GM18499 (cell line): ENCODE measurements at regions not wholly inside any gene's neighbourhood (a gene's known extent, or its start where the extent isn't known, plus 50 kb on each side); places are given as distances from the start of the nearest gene placed in this dataset.
"Not testable (repeated sequence)": the region's sequence is repeated elsewhere in the genome, so short reads cannot be mapped to it uniquely, and the experiment has no call there.

Source experiments
- ATAC-seq: cut with Tn5 transposase; IDR thresholded peaks from one replicate; pipeline ENCODE4 v1.9.1; 2021; ENCODE audit warnings: moderate number of reproducible peaks; ENCODE audit not compliant: insufficient read depth, unreplicated experiment

DNA sequence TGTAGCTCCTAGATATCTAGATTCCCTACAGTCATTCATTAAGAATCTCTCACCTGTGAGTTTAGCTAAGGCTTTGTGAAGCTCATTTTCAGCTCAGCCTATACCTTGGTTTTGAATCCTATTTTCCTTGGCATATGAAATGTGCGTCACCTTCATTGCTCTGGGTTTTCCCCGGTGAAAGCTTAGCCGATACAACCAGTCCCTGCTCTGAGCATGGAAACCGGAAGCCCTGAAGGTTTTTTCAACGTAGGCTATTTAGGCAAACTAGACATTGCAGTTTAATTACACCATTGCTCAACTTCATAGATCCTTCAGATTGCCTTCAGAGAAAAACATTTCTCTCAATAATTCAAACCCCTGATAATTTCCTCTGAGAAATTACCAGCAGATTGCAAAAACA lies 206.8 kb upstream of the TPRG1 start:
- no peak for ATAC-seq

DNA sequence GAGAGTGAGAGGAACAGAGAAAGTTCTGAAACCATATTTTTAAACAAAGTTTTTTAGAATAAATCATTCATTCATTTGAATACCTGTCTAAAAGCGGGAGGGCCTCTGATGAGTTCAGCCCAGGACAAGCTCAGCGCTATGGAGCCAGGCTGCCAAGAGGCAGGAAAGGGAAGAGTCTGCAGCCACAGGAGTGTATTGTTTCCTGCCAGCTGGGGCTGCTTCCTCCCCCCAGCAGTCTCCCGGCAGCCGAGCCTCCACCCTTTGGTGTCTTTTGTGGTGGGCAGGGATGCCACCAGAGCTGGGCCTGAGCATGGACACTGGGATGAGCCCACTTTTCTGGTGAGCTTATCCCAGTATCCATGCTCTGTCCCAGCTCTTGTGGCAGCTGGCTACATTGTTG lies 199.5 kb upstream of the TPRG1 start:
- ATAC-seq = no peak

DNA sequence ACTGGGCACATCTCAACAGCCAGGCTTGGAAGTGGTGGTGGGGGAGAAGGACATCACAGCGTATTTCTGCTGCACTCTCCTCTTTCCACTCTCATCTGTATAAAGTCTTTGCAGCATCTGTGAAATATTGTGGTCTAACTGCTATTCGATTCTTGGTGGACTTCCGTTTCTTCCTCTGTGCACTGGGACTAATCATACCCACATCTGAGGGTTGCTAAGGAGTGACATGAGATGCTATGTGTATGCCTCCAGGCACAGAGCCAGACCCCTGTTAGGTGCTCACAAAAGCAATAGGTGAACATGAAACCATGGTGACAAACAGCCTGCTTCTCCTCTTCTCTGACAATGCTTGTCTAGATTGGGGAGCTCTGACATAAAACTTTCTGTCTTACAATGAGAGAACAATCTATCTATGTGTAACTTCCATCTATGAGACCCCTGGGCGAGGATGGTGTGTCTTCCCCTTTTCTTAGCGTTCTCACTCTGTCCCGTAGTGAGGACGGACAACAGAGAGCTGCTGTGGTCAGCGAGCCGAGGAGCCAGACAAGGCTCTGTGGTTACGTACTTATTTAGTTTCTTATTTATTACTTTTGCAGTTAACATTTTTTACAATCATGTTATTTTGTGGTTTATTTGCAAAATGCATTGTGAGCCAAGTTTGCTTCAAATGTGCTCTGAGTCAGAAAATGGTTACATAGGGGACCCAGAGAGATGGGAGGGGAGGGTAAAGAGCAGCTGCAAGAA lies 196.7 kb upstream of the TPRG1 start:
- ATAC-seq = no peak

DNA sequence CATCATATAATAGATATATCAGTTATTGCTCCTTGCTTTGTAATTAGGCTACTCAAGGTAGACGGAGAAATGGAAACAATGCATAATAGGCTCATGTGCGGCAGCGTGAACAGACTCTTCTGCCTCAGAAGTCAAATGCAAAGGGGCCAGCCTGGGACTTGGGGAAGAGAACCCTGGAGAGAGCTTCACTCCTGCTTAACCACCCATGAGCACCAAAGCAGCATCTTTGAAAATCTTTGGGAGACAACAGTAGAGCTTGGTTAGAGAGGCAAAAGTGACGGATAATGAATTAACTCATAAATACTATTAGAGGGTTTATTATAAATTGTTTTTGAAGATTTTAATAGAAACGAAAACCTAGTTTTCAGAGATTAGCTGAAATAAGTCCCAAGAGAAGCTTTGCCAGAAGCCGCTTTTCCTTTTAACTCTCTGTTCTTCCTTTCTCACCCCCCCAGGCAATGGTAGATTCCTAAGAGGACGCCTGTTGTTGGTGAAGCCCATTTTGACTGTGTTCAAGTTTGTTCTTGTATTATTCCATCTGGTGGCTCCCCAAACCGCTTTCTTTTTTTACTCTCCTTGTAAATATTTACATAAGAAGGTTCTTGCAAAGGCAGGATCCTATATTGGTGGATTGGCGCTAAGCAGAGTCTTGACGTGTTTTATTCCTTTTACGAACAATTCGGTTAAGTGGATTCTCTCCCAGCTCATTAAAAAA lies 196.0 kb upstream of the TPRG1 start:
- ATAC-seq = no peak

- ATAC-seq = no peak
These were observed 195.4 kb upstream of the TPRG1 start for GRCh38 chr3:188976407-188976806.

GRCh38 chr3:188978421-188979171 lies 193.2 kb upstream of the TPRG1 start:
- ATAC-seq = no peak

- no peak for ATAC-seq
These were observed 192.5 kb upstream of the TPRG1 start for GRCh38 chr3:188979248-188979647.

- ATAC-seq = no peak
These were observed 192.0 kb upstream of the TPRG1 start for GRCh38 chr3:188979669-188980310.

DNA sequence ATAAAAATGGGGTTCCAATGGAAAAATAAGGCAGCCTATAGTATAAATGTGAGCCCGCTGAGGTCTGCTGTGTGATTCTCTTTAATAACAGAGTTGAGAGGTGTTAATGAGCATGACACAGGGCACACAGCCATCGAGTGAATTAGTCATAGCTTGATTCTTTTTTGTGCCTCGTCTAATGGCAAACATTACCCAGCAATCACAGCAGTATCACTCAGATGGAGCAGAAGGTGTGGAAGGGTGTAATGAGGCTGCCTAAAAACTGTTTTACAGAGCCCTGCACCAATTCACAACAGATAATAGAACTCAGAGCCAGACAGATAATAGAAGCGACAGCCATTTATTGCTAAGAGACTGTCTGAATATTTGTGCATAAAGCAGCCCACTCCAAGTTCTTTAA lies 178.6 kb upstream of the TPRG1 start:
- ATAC-seq = no peak

- ATAC-seq = no peak
These were observed 170.2 kb upstream of the TPRG1 start for GRCh38 chr3:189001559-189001958.

DNA sequence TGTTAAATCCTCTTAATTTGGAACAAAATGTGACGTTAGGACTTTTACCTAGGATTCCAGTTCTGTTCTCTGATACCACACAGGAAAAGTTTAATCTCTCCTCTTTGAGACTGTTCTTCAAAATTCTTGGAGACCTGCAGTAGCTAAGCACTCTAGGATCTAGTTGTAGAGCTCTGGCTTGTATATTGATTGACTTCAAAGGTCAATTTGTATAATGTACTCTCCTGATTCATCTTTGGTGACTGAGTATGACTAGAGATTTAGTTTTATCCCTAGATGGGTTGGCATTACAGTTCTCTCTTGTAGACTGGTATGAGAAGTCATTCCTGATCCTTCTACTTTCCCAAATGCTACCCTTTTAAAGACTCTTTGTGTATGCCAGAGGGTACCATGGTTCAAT lies 168.4 kb upstream of the TPRG1 start:
- no peak for ATAC-seq

DNA sequence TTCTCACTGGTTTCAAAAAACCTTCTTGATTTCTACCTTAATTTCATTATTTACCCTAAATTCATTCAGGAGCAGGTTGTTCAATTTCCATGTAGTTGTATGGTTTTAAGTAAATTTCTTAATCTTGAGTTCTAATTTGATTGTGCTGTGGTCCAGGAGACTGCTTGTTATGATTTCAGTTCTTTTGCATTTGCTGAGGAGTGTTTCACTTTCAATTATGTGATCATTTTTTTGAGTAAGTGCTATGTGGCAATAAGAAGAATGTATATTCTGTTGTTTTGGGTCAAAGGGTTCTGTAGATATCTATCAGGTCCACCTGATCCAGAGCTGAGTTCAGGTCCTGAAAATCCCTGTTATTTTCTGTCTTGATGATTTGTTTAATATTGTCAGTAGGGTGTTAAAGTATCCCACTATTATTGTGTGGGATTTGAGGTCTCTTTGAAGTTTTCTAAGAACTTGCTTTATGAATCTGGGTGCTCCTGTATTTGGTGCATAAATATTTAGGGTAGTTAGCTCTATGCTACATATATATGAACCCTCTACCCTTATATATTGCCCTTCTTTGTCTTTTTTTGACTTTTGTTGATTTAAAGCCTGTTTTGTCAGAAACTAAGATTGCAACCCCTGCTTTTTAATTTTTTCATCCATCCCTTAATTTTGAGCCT lies 158.4 kb upstream of the TPRG1 start:
- no peak for ATAC-seq

DNA sequence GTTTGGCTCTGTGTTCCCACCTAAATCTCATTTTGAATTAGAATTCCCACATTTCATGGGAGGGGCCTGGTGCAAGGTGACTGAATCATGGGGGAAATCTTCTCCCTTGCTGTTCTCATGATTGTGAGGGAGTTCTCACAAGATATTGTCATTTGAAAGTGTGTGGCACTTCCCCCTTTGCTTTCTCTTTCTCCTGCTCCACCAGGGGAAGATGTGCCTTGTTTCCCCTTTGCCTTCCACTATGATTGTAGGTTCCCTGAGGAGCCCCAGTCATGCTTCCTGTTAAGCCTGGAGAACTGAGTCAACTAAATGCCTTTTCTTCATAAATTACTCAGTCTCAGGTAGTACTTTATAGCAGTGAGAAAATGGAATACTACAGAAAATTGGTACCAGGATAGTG lies 157.2 kb upstream of the TPRG1 start:
- no peak for ATAC-seq

DNA sequence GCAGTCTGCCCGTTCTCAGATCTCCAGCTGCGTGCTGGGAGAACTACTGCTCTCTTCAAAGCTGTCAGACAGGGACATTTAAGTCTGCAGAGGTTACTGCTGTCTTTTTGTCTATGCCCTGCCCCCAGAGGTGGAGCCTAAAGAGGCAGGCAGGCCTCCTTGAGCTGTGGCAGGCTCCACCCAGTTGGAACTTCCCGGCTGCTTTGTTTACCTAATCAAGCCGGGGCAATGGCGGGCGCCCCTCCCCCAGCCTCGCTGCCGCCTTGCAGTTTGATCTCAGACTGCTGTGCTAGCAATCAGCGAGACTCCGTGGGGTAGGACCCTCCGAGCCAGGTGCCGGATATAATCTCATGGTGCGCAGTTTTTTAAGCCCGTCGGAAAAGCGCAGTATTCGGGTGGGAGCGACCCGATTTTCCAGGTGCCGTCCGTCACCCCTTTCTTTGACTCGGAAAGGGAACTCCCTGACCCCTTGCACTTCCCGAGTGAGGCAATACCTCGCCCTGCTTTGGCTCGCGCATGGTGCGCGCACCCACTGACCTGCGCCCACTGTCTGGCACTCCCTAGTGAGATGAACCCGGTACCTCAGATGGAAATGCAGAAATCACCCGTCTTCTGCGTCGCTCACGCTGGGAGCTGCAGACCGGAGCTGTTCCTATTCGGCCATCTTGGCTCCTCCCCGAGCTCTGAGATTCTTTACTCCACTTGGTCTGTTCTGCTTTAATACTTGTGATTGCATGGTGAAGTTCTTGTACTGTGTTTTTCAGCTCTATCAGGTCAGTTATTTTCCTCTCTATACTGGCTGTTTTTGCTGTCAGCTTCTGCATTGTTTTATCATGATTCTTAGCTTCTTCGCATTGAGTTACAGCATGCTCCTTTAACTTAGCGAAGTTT lies 148.9 kb upstream of the TPRG1 start:
- not testable (repeated sequence) for ATAC-seq

DNA sequence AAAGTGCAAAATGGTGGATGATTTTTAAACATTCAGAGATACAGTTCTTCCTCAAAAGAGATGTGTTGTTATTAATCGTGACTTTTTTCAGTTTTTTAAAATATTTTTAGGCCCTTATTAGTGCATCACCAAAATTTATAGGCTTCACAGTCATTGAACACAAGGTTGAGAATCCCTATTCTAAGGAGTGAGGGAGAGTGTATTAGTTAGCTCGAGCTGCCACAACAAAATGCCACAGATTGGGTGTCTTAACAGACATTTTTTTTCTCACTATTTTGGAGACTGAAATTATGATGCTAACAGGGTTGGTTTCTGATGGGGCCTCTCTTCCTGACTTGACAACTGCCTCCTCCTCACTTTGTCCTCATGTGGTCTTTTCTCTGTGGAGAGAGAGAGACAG lies 145.9 kb upstream of the TPRG1 start:
- ATAC-seq = no peak

DNA sequence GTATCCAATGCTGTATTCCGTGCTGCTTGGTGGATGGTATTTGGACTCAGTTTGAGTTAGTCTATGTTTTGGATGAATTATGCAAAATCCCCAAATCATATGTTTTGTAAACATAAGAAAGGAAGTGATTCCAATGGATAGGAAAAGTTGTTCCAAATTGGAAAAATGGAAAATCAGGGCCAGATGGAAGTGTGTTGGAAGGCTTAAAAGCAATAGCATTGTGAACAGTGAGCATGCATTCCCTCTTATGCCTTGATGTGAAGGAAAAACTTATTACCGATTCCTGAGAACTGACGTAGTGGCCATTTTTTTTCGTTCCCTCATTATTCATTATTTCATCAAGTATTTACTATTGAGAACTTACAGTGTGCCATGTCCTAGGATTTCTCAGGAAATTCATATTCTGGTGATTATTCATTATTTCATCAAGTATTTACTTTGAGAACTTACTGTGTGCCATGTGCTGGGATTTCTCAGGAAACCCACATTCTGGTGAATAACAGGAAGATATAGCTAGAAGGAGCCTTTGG lies 144.1 kb upstream of the TPRG1 start:
- ATAC-seq = no peak

DNA sequence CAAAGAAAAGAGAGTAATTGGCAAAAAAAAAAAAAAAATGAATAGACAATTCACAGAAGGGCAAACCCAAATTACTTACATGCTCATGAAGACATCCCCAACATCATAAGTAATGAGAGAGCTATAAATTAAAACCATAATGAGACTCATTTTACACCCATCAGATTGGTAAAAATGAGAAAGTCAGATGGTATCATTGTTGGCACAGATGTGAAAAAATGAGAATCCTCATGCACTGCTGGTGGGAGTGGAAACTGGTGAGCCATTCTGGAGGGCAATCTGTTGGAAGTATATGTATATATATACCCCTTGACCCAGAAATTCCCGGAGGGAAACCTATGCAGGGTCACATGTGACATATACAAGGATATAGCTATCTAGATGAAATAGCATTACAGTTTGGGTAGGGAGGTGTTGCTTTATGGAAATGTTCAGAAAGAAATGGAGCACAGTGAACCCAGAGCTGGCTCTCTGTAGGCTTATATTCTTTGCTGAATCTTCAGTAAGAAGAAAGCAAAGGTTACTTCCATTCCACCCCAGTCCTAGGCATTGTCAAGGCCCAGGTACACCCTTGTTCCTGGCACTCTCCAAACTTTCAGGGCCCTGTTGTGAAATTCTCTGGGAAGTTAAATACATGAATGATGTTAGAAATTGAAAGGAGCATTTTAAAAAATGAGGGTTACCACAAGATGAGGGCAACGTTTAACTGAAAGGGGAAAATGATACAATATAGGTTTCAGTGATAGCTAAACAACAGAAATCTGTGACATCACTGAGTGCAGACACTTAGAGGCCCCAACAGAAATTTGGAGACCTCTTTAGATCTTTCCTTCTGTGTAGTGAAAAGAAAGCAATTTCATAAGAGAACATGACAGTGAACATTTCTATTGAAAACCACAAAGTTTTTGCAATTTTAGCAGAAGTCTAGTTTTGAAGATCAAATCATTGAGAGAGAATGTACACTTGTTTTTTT lies 132.7 kb upstream of the TPRG1 start:
- no peak for ATAC-seq
